H9 (cell line): ENCODE measurements at regions not wholly inside any gene's neighbourhood (a gene's known extent, or its start where the extent isn't known, plus 50 kb on each side); places are given as distances from the start of the nearest gene placed in this dataset.

Experiments used
- DNase-seq: peaks from one replicate; pipeline ENCODE4 v3.0.0-alpha.2; 2017
- H2AFZ ChIP-seq: one replicate; pipeline ENCODE4 v1.6.1; 2013; ENCODE audit warnings: mild to moderate bottlenecking, low read length, control low read depth, moderate library complexity
- H2AK5ac ChIP-seq: 2 replicates; pipeline ENCODE4 v1.6.1; 2013; ENCODE audit warnings: low read length, control low read depth, mixed read lengths; ENCODE audit not compliant: insufficient read length
- H2BK120ac ChIP-seq: one replicate; pipeline ENCODE4 v1.6.1; 2013; ENCODE audit warnings: low read depth, mild to moderate bottlenecking, low read length, control low read depth, inconsistent platforms; ENCODE audit not compliant: poor library complexity, severe bottlenecking
- H2BK12ac ChIP-seq: 2 replicates; pipeline ENCODE4 v1.6.1; 2013; ENCODE audit warnings: low read length, control low read depth, mixed read lengths, low read depth; ENCODE audit not compliant: insufficient read length
- H2BK15ac ChIP-seq: 2 replicates; pipeline ENCODE4 v1.6.1; 2013; ENCODE audit warnings: low read depth, low read length, control low read depth
- H2BK20ac ChIP-seq: one replicate; pipeline ENCODE4 v1.6.1; 2013; ENCODE audit warnings: low read depth, mild to moderate bottlenecking, low read length, control low read depth, inconsistent platforms; ENCODE audit not compliant: poor library complexity, severe bottlenecking
- H2BK5ac ChIP-seq: 2 replicates; pipeline ENCODE4 v1.6.1; 2013; ENCODE audit warnings: low read length, control low read depth, mixed read lengths; ENCODE audit not compliant: insufficient read length
- H3K14ac ChIP-seq: 2 replicates; pipeline ENCODE4 v1.6.1; 2013; ENCODE audit warnings: low read length, control low read depth; ENCODE audit not compliant: insufficient read depth
- H3K18ac ChIP-seq: 2 replicates; pipeline ENCODE4 v1.6.1; 2013; ENCODE audit warnings: low read depth, mild to moderate bottlenecking, mixed read lengths, low read length, control low read depth; ENCODE audit not compliant: insufficient read length
- H3K23ac ChIP-seq: 2 replicates; pipeline ENCODE4 v1.6.1; 2013; ENCODE audit warnings: low read length, control low read depth, mixed read lengths, low read depth; ENCODE audit not compliant: insufficient read length
- H3K23me2 ChIP-seq: 2 replicates; pipeline ENCODE4 v1.6.1; 2013; ENCODE audit warnings: low read depth, mild to moderate bottlenecking, mixed read lengths, low read length, control low read depth; ENCODE audit not compliant: insufficient read length, poor library complexity, severe bottlenecking
- H3K27ac ChIP-seq: 2 replicates; pipeline ENCODE4 v1.5.1; 2013; ENCODE audit warnings: low read length, control low read depth, mixed read lengths, low read depth; ENCODE audit not compliant: insufficient read length
- H3K27me3 ChIP-seq: 2 replicates; pipeline ENCODE4 v1.6.1; 2013; ENCODE audit warnings: low read length, control low read depth, inconsistent platforms; ENCODE audit not compliant: insufficient read depth
- H3K4ac ChIP-seq: 2 replicates; pipeline ENCODE4 v1.6.1; 2013; ENCODE audit warnings: low read depth, mild to moderate bottlenecking, control low read depth, inconsistent platforms, low read length, moderate library complexity
- H3K4me1 ChIP-seq: 2 replicates; pipeline ENCODE4 v1.6.1; 2013; ENCODE audit warnings: low read length, control low read depth, inconsistent platforms; ENCODE audit not compliant: insufficient read depth
- H3K4me2 ChIP-seq: 2 replicates; pipeline ENCODE4 v1.6.1; 2013; ENCODE audit warnings: low read length, control low read depth, mixed read lengths; ENCODE audit not compliant: insufficient read length, insufficient read depth
- H3K56ac ChIP-seq: 2 replicates; pipeline ENCODE4 v1.6.1; 2013; ENCODE audit warnings: low read depth, mild to moderate bottlenecking, mixed read lengths, low read length, control low read depth; ENCODE audit not compliant: insufficient read length
- H3K79me1 ChIP-seq: 2 replicates; pipeline ENCODE4 v1.6.1; 2013; ENCODE audit warnings: low read depth, mild to moderate bottlenecking, moderate library complexity, low read length, control low read depth, inconsistent platforms; ENCODE audit not compliant: insufficient read depth, poor library complexity, severe bottlenecking
- H3K79me2 ChIP-seq: 2 replicates; pipeline ENCODE4 v1.6.1; 2013; ENCODE audit warnings: low read length, control low read depth, inconsistent platforms; ENCODE audit not compliant: insufficient read depth
- H3K9ac ChIP-seq: 2 replicates; pipeline ENCODE4 v1.6.1; 2013; ENCODE audit warnings: low read length, control low read depth, mixed read lengths; ENCODE audit not compliant: insufficient read length; ENCODE audit errors: extremely low read depth
- H3K9me3 ChIP-seq: one replicate; pipeline ENCODE4 v1.6.1; 2013; ENCODE audit warnings: low read depth, low read length, inconsistent platforms; ENCODE audit not compliant: control insufficient read depth
- H3T11ph ChIP-seq: one replicate; pipeline ENCODE4 v1.6.1; 2013; ENCODE audit warnings: mild to moderate bottlenecking, low read length, control low read depth, inconsistent platforms
- H4K20me1 ChIP-seq: one replicate; pipeline ENCODE4 v1.6.1; 2013; ENCODE audit not compliant: control insufficient read depth, insufficient read length, insufficient read depth
- H4K5ac ChIP-seq: 2 replicates; pipeline ENCODE4 v1.6.1; 2013; ENCODE audit warnings: low read depth, mild to moderate bottlenecking, mixed read lengths, low read length, control low read depth; ENCODE audit not compliant: insufficient read length
- H4K8ac ChIP-seq: replicated peaks from 2 replicates; pipeline ENCODE4 v1.6.1; 2013; ENCODE audit warnings: low read length, control low read depth, mixed read lengths, low read depth; ENCODE audit not compliant: insufficient read length
- H4K91ac ChIP-seq: 2 replicates; pipeline ENCODE4 v1.6.1; 2013; ENCODE audit warnings: low read depth, mild to moderate bottlenecking, moderate library complexity, mixed read lengths, low read length, control low read depth; ENCODE audit not compliant: insufficient read length
- H3K27ac Mint-ChIP-seq, 3 experiments: 2 replicates in 2 of 3; 3 replicates in 1 of 3; pipeline ENCODE4 v1.8.0; 2020 to 2021; ENCODE audit warnings: mixed read lengths in 3 of 3, mild to moderate bottlenecking in 1 of 3, moderate library complexity in 1 of 3
- H3K27me3 Mint-ChIP-seq: 2 replicates; pipeline ENCODE4 v1.8.0; 2021; ENCODE audit warnings: low read depth, mild to moderate bottlenecking, moderate library complexity, mixed read lengths
- H3K36me3 Mint-ChIP-seq, 3 experiments: 2 replicates in 2 of 3; 3 replicates in 1 of 3; pipeline ENCODE4 v1.8.0; 2020 to 2021; ENCODE audit warnings: low read depth in 3 of 3, mixed read lengths in 3 of 3; ENCODE audit not compliant: insufficient read depth in 1 of 3
- H3K4me1 Mint-ChIP-seq, 2 experiments: 2 replicates each; pipeline ENCODE4 v1.8.0; 2020; ENCODE audit warnings: mixed read lengths in 2 of 2
- H3K4me3 Mint-ChIP-seq, 2 experiments: 2 replicates in 1 of 2; 3 replicates in 1 of 2; pipeline ENCODE4 v1.8.0; 2020 to 2021; ENCODE audit warnings: mild to moderate bottlenecking in 2 of 2, mixed read lengths in 2 of 2, moderate library complexity in 1 of 2
- H3K9me3 Mint-ChIP-seq, 2 experiments: 2 replicates in 1 of 2; 3 replicates in 1 of 2; pipeline ENCODE4 v1.8.0; 2020; ENCODE audit warnings: mild to moderate bottlenecking in 2 of 2, mixed read lengths in 2 of 2, moderate library complexity in 1 of 2
- WGBS: extraction: QIAGEN DNeasy Blood & Tissue Kit; methylation state at CpG from one replicate; pipeline ENCODE4 v1.1.7; 2013; ENCODE audit warnings: missing lambda C conversion rate, low lambda C conversion rate, mixed read lengths; ENCODE audit not compliant: insufficient read length; ENCODE audit errors: extremely low coverage; 5-methylcytosine and 5-hydroxymethylcytosine counted together
- TF ChIP-seq, protein P1 (sequence below): fragments of 200-600 bp; sonication (generic); conservative IDR thresholded peaks from 3 replicates; pipeline ENCODE4 v1.8.0; 2021; ENCODE audit warnings: antibody characterized with exemption, mild to moderate bottlenecking

DNA sequence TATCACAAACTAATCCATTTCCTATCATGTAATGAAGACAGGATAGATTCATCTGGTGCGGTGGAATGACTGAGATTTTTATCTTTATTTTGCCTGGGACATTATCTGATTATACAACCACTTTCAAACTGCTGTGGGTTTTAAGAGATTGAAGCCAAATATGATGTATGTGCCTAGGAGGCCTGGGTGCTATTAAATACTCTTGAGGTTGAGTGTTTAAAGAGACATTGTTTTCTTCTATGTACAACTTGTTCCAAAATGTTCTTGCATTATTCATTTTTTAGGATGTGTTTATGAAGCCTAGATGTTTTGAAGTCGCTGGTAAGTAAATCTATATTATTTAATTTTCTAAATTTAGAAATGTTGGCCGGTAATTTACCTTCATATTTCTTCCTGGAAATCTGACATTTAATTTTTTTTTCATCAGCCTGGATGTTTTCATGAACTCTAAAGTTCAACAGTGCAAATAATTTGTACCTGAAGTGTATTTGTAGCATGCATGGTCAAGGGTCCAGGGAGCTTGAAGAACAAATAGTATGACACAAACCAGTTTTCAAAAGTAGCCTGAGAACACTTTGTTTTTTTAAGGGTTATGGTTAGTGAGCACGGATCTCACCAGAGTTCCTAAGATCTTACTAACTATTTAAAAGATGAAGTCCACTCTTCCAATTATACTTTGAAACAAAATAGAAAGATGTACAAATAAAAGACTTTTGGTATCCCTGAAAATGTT lies 72.8 kb upstream of the ATP8A1 start:
- Histone ChIP-seq H3K23ac (no peak overlapping the region), H3K18ac (no peak overlapping the region), H4K20me1 (no peaks in the 10 kb centered on the region), H3K79me2 (no peaks in the 10 kb centered on the region), H3K9ac (no peak overlapping the region), H2BK120ac (no peak overlapping the region), H3K4me2 (no peak overlapping the region), H3K79me1 (no peaks in the 10 kb centered on the region), H3K27ac (no peak overlapping the region), H2BK5ac (no peak overlapping the region), H4K5ac (no peak overlapping the region), H4K91ac (no peak overlapping the region), H2BK15ac (no peak overlapping the region), H3K14ac (no peak overlapping the region), H2AFZ (no peak overlapping the region), H3K23me2 (no peaks in the 10 kb centered on the region), H3K4ac (no peak overlapping the region), H3T11ph (no peak overlapping the region), H3K27me3 (no peaks in the 10 kb centered on the region), H2AK5ac (no peak overlapping the region), H3K9me3 (no peaks in the 10 kb centered on the region), H3K56ac (no peak overlapping the region), H2BK12ac (no peak overlapping the region), H4K8ac (no peak overlapping the region), H2BK20ac (no peak overlapping the region), H3K4me1 (no peaks in the 10 kb centered on the region)
- no CpG with 5 or more reads among the region's 4 CpGs for WGBS
- Mint-ChIP-seq H3K4me1 (no peaks in the 10 kb centered on the region), H3K36me3 (no peaks in the 10 kb centered on the region), H3K27ac (no peak overlapping the region), H3K27me3 (no peaks in the 10 kb centered on the region), H3K9me3 (peaks cover 0 to 2% of the 10 kb centered on the region in 2 experiments; a peak in 1 of 5 replicates), H3K4me3 (no peak overlapping the region)
- TF ChIP-seq, protein P1, sequence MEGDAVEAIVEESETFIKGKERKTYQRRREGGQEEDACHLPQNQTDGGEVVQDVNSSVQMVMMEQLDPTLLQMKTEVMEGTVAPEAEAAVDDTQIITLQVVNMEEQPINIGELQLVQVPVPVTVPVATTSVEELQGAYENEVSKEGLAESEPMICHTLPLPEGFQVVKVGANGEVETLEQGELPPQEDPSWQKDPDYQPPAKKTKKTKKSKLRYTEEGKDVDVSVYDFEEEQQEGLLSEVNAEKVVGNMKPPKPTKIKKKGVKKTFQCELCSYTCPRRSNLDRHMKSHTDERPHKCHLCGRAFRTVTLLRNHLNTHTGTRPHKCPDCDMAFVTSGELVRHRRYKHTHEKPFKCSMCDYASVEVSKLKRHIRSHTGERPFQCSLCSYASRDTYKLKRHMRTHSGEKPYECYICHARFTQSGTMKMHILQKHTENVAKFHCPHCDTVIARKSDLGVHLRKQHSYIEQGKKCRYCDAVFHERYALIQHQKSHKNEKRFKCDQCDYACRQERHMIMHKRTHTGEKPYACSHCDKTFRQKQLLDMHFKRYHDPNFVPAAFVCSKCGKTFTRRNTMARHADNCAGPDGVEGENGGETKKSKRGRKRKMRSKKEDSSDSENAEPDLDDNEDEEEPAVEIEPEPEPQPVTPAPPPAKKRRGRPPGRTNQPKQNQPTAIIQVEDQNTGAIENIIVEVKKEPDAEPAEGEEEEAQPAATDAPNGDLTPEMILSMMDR = no peak
- DNase-seq = no peak
